ENCODE measurements at regions not wholly inside any gene's neighbourhood (a gene's known extent, or its start where the extent isn't known, plus 50 kb on each side); places are given as distances from the start of the nearest gene placed in this dataset.

- no peak for TF ChIP-seq ZBTB33 (IDR thresholded peaks at IDR 0.05; ENCODE audit: borderline replicate concordance, low read depth)
- TF ChIP-seq EP300 (IDR thresholded peaks at IDR 0.05; ENCODE audit: borderline replicate concordance in 1 of 2, low read depth in 1 of 2, low read length in 1 of 2) = no peak
- no peak for TF ChIP-seq CTCF (IDR thresholded peaks at IDR 0.05)
- no peak for TF ChIP-seq NRF1 (IDR thresholded peaks at IDR 0.05; ENCODE audit: low read depth, low read length)
Observed at GRCh38 chrX:39855748-39856129, 242.0 kb downstream of the BCOR start (continued).

GRCh38 chrX:39856472-39857121 is 241.2 kb downstream of the BCOR start:
- Histone ChIP-seq H3K9me2 (no peaks in the 10 kb centered on the region), H3K36me3 (replicated peaks in 1 of 2; ENCODE audit: control insufficient read depth in 1 of 2, insufficient read depth in 2 of 2, low read length in 1 of 2) (no peaks in the 10 kb centered on the region), H3F3A (replicated peaks; ENCODE audit: insufficient read depth) (no peaks in the 10 kb centered on the region), H3K4me3 (ENCODE audit: low read depth in 2 of 2, low read length in 1 of 2) (no peak overlapping the region), H3K79me2 (ENCODE audit: insufficient read depth) (no peaks in the 10 kb centered on the region), H3K9me3 (no peaks in the 10 kb centered on the region), H3K27me3 (ENCODE audit: insufficient read depth) (no peaks in the 10 kb centered on the region; the same call in 1 of the 2 replicates), H3K27ac (ENCODE audit: low read depth in 2 of 2, low read length in 1 of 2) (no peak overlapping the region), H2AFZ (ENCODE audit: low read depth) (no peak overlapping the region), H4K20me1 (ENCODE audit: insufficient read depth) (no peaks in the 10 kb centered on the region), H3K4me2 (no peak overlapping the region), H3K4me1 (ENCODE audit: control insufficient read depth in 1 of 2, insufficient read depth in 2 of 2, low read depth in 1 of 2, low read length in 1 of 2) (peaks cover 10 to 34% of the 10 kb centered on the region in 2 experiments; a peak in 2 of 4 replicates), H3K9ac (no peak overlapping the region)
- ChIA-PET POLR2A (no interaction called here), CTCF (no interaction called here)
- no peak for DNase-seq
- 58% methylated on average over 7 of the region's 7 CpGs for WGBS (ENCODE audit: low lambda C conversion rate)
- TF ChIP-seq REST (IDR thresholded peaks at IDR 0.05; ENCODE audit: low read depth, low read length) (no peak), FOXM1 (IDR thresholded peaks at IDR 0.05; ENCODE audit: low read depth) (no peak), MAX (IDR thresholded peaks at IDR 0.05; ENCODE audit: low read depth) (no peak), RCOR1 (IDR thresholded peaks at IDR 0.05; ENCODE audit: low read length) (no peak), TCF12 (IDR thresholded peaks at IDR 0.05) (no peak), SMC3 (IDR thresholded peaks at IDR 0.05; ENCODE audit: low read depth, low read length) (no peak), YY1 (IDR thresholded peaks at IDR 0.05; ENCODE audit: low read depth) (no peak), ZBTB33 (IDR thresholded peaks at IDR 0.05; ENCODE audit: borderline replicate concordance, low read depth) (no peak), ELF1 (IDR thresholded peaks at IDR 0.05) (no peak), USF2 (IDR thresholded peaks at IDR 0.05; ENCODE audit: borderline replicate concordance, low read depth, low read length) (no peak), RAD21 (IDR thresholded peaks at IDR 0.05; ENCODE audit: low read length) (no peak), USF1 (IDR thresholded peaks at IDR 0.05; ENCODE audit: borderline replicate concordance, low read depth) (no peak), MXI1 (IDR thresholded peaks at IDR 0.05; ENCODE audit: low read depth, low read length) (no peak), NFIC (IDR thresholded peaks at IDR 0.05; ENCODE audit: borderline replicate concordance) (no peak)
